NCI-H446 (cell line): ENCODE measurements at regions not wholly inside any gene's neighbourhood (a gene's known extent, or its start where the extent isn't known, plus 50 kb on each side); places are given as distances from the start of the nearest gene placed in this dataset.

Source experiments
- DNase-seq, 2 experiments: peaks; one replicate each; lab custom pipeline; 2025; lab: John Stamatoyannopoulos, UW

DNA sequence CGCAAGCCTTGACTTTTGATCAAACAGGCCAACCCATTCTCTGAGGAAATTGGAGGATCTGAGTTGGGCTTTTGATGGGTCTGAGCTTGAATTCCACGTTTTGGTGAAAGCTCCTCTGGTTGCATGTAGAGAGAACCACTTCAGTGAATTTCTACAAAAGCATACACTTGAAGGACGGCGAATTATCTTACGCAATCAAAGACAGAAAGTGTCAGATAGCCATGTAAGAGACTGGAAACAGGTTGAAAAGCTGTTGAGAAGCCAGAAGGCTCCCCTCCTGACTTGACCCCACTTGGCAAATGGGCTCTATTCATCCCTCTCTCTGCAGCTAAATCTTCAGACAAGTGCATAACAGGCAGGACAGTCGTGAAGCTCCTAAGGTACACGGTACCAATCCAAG lies 809.1 kb downstream of the BCL11B start:
- no peak for DNase-seq

DNA sequence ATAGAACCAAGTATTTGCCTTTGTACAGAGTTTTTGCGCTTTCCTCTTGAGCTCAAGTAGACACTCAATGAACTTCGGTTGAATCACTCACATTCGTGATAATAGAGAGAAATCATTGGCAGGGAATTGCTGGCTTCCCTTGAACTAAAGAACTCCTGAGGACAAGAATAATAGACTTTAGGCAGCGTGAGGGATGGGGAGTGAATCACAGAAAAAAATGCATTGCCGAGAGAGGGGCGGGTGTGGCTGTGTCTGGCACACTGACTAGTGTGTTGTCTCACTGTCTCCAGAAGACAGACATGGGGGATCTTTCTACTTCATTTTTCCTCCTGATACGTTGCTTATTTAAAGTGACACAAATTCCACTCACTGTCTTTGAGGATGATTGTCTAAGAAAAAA lies 805.2 kb downstream of the BCL11B start:
- no peak for DNase-seq

DNA sequence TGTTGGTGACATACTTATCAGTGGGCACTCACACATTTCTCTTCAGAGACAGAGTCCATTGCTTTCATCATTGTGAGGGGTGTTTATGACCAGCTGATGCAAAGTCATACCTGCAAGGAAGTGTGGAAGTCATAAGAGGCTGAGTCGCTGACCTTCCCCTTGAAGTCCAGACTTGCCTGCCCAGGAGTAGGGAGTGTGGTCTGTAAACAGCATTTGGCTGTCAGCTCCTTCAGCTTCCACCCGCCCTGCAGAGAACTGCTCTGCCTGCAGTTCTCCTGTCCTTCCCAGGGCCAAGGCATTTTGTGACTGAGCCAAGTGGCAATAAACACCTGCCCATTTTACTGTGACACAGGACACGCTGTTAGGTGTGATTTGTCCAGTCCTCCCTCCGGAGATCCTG lies 801.3 kb downstream of the BCL11B start:
- no peak for DNase-seq

- no peak for DNase-seq
Observed at GRCh38 chr14:98474900-98475299, 797.1 kb downstream of the BCL11B start.

DNA sequence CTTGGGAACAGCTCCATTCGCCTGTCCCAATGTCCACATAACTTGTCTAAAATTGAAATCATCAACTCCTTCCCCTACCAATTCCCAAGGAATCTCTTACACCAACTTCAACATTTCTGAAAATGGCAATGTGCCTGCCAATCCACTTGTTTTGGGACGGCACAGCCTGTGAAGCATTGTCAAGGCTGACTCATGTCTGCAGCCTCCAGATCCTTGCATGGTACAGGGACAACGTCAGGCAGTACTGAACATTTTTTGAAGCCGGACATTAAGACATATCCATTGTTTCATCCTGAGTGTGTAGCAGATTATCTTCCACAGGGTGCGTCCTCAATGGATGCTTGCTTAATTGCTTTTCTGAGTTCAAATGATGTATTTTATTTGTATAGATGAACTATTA lies 794.1 kb downstream of the BCL11B start:
- DNase-seq = no peak

DNA sequence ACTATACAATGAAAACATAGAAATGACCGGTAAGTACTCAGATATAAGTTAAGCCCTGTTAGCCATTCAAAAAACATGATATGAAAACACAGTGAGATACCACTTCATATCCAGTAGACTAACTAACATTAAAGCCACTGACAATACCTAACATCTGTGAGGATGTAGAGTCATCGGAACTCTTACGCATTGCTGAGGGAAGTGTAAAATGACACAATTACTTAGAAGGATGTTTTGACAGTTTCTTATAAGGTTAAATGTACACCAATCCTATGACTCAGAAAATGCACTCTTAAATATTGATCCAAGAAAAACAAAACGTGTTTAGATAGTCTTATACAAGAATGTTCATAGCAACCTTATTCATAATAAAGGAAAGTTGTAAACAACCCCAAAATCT lies 782.9 kb downstream of the BCL11B start:
- DNase-seq = no peak

- DNase-seq = no peak
Observed at GRCh38 chr14:98494582-98494981, 777.4 kb downstream of the BCL11B start.

DNA sequence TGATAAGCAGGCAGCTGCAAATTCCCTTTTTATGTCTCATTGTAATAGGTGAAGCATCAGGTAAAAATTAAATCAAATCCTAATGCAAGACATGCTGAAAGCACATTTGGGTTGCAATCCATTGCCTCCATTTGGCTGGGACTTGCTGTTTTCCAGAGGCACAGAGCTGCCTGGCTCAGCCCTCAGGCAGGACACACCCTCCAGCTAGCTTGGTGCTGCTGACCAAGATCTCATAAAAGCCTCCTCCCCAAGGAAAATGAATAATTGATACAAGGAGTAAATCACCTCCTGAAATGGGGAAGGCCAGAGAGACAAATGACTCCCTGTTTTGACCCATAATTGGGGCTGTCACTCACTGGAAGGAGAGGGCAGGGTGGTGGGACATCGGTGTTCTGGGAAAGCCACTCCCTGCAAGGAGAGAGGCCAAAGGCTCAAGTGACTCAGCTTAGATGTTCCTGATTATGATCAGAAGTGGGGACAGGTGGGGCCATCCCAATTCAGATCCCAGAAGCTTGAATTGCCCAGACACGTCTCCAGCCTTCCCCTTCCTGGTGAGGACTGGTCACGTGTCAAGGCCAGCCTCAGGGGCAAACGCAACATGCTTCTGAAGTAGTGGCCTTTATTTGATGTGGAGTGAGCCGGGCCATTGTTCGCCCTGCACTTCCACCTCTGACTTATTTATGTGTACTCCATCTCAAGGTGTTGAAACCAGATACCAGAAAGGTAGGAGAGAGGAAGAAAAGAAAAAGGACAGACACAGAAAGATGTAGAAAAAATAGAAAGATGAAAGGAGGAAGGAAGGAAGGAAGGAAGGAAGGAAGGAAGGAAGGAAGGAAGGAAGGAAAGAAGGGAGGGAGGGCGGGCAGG lies 773.7 kb downstream of the BCL11B start:
- DNase-seq = no peak

- no peak for DNase-seq
Observed at GRCh38 chr14:98501335-98501734, 770.7 kb downstream of the BCL11B start.

GRCh38 chr14:98501836-98502235 lies 770.2 kb downstream of the BCL11B start:
- no peak for DNase-seq

- no peak for DNase-seq
Observed at GRCh38 chr14:98503086-98503815, 768.7 kb downstream of the BCL11B start.

GRCh38 chr14:98507264-98507663 lies 764.7 kb downstream of the BCL11B start:
- DNase-seq = no peak

- DNase-seq = no peak
Observed at GRCh38 chr14:98510392-98510791, 761.6 kb downstream of the BCL11B start.

DNA sequence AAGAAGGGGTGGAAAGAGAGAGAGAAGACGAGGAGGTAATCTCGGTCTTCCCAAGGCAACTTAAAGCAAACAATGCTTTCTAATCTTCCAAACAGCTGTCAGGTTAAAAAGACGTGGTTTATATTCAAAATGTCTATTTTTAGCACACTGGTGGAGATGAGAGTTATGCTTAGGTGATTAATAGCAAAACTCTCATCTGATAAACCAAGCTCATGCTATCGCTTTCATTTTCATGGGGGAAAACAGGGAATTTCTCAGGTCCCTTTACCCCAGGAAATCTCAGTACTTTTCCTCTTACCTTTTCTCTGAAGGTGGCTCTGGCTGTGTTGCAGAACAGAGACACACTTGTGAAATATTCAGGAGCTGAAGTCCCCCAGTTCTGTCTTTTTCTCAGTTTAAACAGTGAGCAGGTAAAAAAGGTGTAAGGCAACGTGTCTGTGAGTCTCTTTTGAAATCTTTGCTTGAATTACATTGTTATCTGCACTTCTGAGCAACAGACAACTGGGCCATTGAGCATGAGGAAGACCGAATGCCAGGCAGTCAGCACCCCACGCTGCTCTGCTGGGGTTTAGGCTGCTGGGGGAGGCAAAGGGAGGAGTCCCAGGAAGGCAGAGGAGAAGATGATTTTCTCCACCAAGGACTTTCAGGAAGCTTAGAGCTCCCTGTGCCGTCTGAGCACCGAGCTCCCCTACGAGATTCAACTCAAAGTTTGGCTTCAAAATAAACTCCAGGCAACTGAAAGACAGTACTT lies 759.3 kb downstream of the BCL11B start:
- no peak for DNase-seq

GRCh38 chr14:98513558-98513957 lies 758.4 kb downstream of the BCL11B start:
- DNase-seq = no peak

DNA sequence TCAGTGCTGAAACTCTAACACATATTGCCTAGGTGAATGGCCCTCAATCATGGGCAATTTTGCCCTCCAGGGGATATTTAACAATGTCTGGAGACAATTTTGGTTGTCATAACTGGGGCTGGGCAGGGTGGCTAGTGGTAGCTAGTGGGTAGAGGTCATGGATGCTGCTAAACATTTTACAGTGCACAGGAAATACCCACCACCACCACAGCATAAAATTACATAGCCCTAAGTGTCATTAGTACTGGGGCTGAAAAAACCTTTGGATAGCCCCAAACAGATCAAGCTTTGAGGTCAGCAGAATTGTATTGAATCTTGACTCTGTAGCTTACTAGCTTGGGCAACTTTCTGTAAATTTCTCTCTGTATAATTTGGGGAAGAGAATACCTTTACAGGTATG lies 758.0 kb downstream of the BCL11B start:
- no peak for DNase-seq

DNA sequence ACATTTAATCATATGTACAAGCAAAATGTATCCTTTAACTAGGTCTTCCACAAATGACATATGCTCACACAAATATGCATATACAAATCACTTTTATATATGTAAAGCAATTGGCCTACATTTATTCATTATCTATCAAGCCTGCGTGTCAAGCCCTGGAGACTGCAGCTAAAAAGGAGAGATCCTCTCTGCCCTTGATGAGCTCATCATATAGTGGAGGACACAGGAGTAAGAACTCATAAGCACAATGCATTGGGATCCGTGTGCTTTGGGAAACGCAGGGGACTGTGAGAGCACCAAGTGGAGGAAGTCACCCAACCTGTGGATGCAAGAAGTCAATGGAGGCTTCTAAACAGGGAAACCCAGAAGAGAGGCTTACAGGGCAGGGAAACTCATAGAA lies 735.7 kb downstream of the BCL11B start:
- DNase-seq = no peak

DNA sequence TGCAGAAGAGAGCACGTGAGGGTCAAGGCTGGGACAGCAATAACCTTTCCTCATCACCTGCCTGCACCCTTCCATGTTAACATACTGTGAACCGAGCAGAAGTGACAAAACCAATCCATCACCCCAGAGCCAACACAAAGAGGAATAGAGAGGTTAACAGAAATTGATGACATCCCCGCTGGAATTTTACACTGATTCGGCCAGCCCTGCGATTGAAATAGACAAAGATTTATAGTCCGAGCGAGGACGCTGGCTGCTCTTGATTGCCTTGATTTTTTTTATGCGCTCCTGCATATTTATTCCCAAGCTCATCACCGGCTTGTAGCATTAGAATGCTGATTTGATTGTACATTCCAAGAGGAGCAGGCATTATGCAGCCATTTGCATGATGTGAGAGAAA lies 729.7 kb downstream of the BCL11B start:
- no peak for DNase-seq

GRCh38 chr14:98543074-98543473 lies 728.9 kb downstream of the BCL11B start:
- no peak for DNase-seq

DNA sequence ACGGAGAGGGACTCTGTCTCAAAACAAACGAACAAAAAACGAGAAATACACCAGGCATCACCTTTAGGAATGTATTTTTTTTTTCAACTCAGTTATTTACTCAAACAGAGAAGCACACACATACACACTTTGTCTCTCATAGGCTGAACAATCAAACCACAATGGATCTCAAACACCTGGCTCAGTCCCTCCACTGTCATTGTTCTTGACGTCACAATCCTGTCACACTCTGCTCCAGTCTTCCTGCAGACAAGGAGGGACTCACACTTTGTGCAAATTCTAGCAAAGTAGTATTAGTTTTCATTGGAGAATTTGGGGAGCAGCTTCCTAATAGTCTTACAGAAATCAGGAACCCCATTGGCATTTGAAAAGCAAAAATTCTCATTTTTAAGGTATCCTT lies 727.8 kb downstream of the BCL11B start:
- no peak for DNase-seq

GRCh38 chr14:98545181-98545580 lies 726.8 kb downstream of the BCL11B start:
- no peak for DNase-seq

DNA sequence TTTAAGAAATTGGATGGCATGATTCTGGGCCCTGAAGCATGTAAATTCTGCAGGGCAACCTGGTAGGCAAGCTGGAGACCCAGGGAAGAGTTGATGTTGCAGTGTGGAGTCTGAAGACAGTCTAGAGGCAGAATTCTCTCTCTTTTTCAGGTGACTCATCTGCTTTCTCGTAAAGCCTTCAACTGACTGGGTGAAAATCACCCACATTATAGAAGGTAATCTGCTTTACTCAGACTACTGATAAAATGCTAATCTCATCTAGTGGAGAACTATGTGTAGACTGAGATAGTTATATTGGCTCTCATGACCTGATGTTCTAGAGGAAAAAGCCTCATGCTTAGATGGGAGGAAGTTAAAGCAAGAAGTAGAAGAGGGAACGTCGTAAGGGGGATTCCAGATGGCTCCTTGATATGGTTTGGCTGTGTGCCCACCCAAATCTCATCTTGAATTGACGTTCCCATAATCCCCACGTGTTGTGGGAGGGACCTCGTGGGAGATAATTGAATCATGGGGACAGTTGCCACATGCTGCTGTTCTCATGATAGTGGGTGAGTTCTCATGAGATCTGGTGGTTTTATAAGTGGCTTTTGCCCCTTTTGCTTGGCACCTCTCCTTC lies 723.8 kb downstream of the BCL11B start:
- no peak for DNase-seq
